Keratinocyte (primary cell): ENCODE measurements at regions not wholly inside any gene's neighbourhood (a gene's known extent, or its start where the extent isn't known, plus 50 kb on each side); places are given as distances from the start of the nearest gene placed in this dataset.

Source experiments
- DNase-seq: peaks from one replicate; pipeline ENCODE4 v3.0.0-alpha.2; 2011; ENCODE audit warnings: low read depth, missing footprints, low spot score
- FAIRE-seq: peaks from 2 replicates; lab custom pipeline; 2011; peaks lifted over from hg19 to GRCh38; lab: Jason Lieb, UNC
- H2AFZ ChIP-seq: 2 replicates; pipeline ENCODE4 v1.6.0; 2012; ENCODE audit warnings: low read length, control low read depth, inconsistent platforms; ENCODE audit not compliant: control insufficient read depth
- H3K27ac ChIP-seq: 2 replicates; pipeline ENCODE4 v1.5.1; 2011; ENCODE audit warnings: low read length; ENCODE audit not compliant: control insufficient read depth, insufficient read depth
- H3K27me3 ChIP-seq: 3 replicates; pipeline ENCODE4 v1.6.0; 2011; ENCODE audit warnings: low read length; ENCODE audit not compliant: control insufficient read depth, insufficient read depth; ENCODE audit errors: extremely low read depth
- H3K36me3 ChIP-seq, 2 experiments: 2 replicates in 1 of 2; 3 replicates in 1 of 2; pipeline ENCODE4 v1.5.1; 2011; ENCODE audit warnings: low read length in 2 of 2, mild to moderate bottlenecking in 1 of 2; ENCODE audit not compliant: control insufficient read depth in 2 of 2, insufficient read depth in 2 of 2; ENCODE audit errors: extremely low read depth in 1 of 2
- H3K4me1 ChIP-seq: 3 replicates; pipeline ENCODE4 v1.5.1; 2011; ENCODE audit warnings: low read length; ENCODE audit not compliant: control insufficient read depth, insufficient read depth; ENCODE audit errors: extremely low read depth
- H3K4me2 ChIP-seq: 3 replicates; pipeline ENCODE4 v1.6.0; 2011; ENCODE audit warnings: low read depth, low read length; ENCODE audit not compliant: control insufficient read depth, insufficient read depth; ENCODE audit errors: extremely low read depth
- H3K4me3 ChIP-seq, 3 experiments: fragments of 200-600 bp in 1 of 3; sonication (generic) in 1 of 3; 2 replicates in 2 of 3; 3 replicates in 1 of 3; pipeline ENCODE4 v1.5.1; 2011 to 2016; ENCODE audit warnings: low read length in 3 of 3, mild to moderate bottlenecking in 3 of 3, control low read depth in 2 of 3, inconsistent platforms in 1 of 3, low read depth in 1 of 3, mixed read lengths in 1 of 3, mixed run types in 1 of 3, moderate library complexity in 1 of 3; ENCODE audit not compliant: control insufficient read depth in 2 of 3, insufficient read depth in 2 of 3; ENCODE audit errors: extremely low read depth in 1 of 3
- H3K79me2 ChIP-seq: 2 replicates; pipeline ENCODE4 v1.6.0; 2012; ENCODE audit warnings: low read length; ENCODE audit not compliant: control insufficient read depth, insufficient read depth
- H3K9ac ChIP-seq: 3 replicates; pipeline ENCODE4 v1.6.0; 2011; ENCODE audit warnings: low read length; ENCODE audit not compliant: control insufficient read depth, insufficient read depth; ENCODE audit errors: extremely low read depth
- H3K9me1 ChIP-seq: 3 replicates; pipeline ENCODE4 v1.6.0; 2011; ENCODE audit warnings: low read length; ENCODE audit not compliant: control insufficient read depth, insufficient read depth; ENCODE audit errors: extremely low read depth
- H3K9me3 ChIP-seq: 2 replicates; pipeline ENCODE4 v1.5.1; 2012; ENCODE audit warnings: low read depth, low read length; ENCODE audit not compliant: control insufficient read depth
- H4K20me1 ChIP-seq: 3 replicates; pipeline ENCODE4 v1.6.0; 2011; ENCODE audit warnings: low read length; ENCODE audit not compliant: control insufficient read depth, insufficient read depth; ENCODE audit errors: extremely low read depth
- EZH2 ChIP-seq: IDR thresholded peaks from one replicate; pipeline ENCODE4 v1.6.1; 2012; ENCODE audit warnings: inconsistent platforms, mild to moderate bottlenecking, low read length, moderate library complexity
- dilution Hi-C: fragments of 300-500 bp; cut with MboI; formaldehyde crosslinking; loops from one replicate; pipeline ENCODE4 v1.7.0; 2020; ENCODE audit warnings: low sequenced_read_pairs; ENCODE audit not compliant: extremely low pct_ligation_motif_present
- TF ChIP-seq, protein P1 (sequence below), 3 experiments: IDR thresholded peaks in 1 of 3; conservative IDR thresholded peaks in 1 of 3; optimal IDR thresholded peaks in 1 of 3; 2 replicates in 2 of 3; 3 replicates in 1 of 3; pipeline versions ENCODE3 to v1.5.1; 2011; ENCODE audit warnings: low read length in 3 of 3, mild to moderate bottlenecking in 3 of 3, moderate library complexity in 2 of 3, control low read depth in 1 of 3, inconsistent platforms in 1 of 3; ENCODE audit not compliant: insufficient read depth in 2 of 3; ENCODE audit errors: extremely low read depth in 1 of 3

DNA sequence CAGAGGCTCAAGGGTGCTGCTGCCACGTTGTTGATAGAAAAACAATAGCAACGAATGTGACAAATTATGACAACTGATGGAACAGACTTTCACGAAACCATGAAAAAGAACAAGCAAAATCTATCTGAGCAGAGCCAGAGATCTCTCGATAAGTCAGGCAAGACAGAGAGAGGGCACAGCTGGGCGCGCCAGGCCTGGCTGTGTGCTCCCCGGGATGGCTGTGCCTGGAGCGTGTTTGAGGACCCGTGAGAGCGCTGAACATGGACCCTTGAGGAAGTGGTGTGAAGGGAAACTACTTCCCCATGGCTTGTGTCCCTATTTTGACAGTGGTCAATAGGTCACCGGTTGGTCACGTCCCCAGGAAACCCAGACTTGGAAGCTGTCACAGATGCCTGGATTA, 83.1 kb upstream of the FGF3 start:
- H3K4me1 ChIP-seq, result no peaks in the 10 kb centered on the region
- no peak overlapping the region for H3K4me3 ChIP-seq
- no peak overlapping the region for H3K4me2 ChIP-seq
- no peak overlapping the region for H2AFZ ChIP-seq
- H3K9me1 ChIP-seq, result no peaks in the 10 kb centered on the region
- H4K20me1 ChIP-seq, result no peaks in the 10 kb centered on the region
- dilution Hi-C loops, result no loop called here
- DNase-seq (no peak), FAIRE-seq (no peak)
- H3K36me3 ChIP-seq, result no peaks in the 10 kb centered on the region
- H3K27me3 ChIP-seq, result peaks cover 3% of the 10 kb centered on the region
- H3K9me3 ChIP-seq, result no peaks in the 10 kb centered on the region
- H3K9ac ChIP-seq, result no peak overlapping the region
- no peaks in the 10 kb centered on the region for H3K79me2 ChIP-seq
- no peak overlapping the region for H3K27ac ChIP-seq
- no peak for TF ChIP-seq EZH2
- TF ChIP-seq, protein P1, sequence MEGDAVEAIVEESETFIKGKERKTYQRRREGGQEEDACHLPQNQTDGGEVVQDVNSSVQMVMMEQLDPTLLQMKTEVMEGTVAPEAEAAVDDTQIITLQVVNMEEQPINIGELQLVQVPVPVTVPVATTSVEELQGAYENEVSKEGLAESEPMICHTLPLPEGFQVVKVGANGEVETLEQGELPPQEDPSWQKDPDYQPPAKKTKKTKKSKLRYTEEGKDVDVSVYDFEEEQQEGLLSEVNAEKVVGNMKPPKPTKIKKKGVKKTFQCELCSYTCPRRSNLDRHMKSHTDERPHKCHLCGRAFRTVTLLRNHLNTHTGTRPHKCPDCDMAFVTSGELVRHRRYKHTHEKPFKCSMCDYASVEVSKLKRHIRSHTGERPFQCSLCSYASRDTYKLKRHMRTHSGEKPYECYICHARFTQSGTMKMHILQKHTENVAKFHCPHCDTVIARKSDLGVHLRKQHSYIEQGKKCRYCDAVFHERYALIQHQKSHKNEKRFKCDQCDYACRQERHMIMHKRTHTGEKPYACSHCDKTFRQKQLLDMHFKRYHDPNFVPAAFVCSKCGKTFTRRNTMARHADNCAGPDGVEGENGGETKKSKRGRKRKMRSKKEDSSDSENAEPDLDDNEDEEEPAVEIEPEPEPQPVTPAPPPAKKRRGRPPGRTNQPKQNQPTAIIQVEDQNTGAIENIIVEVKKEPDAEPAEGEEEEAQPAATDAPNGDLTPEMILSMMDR (optimal IDR thresholded peaks at IDR 0.05 in 1 of 3, IDR thresholded peaks at IDR 0.05 in 1 of 3, conservative IDR thresholded peaks at IDR 0.05 in 1 of 3; ENCODE audit: extremely low read depth in 1 of 3, insufficient read depth in 2 of 3, low read length in 3 of 3), result no peak

GRCh38 chr11:69903211-69903610, 84.0 kb upstream of the FGF3 start:
- no peak for FAIRE-seq
- Histone ChIP-seq H4K20me1 (no peaks in the 10 kb centered on the region), H3K36me3 (no peaks in the 10 kb centered on the region), H3K9me1 (no peaks in the 10 kb centered on the region), H3K79me2 (no peaks in the 10 kb centered on the region), H3K4me1 (no peaks in the 10 kb centered on the region), H3K4me3 (no peak overlapping the region), H3K4me2 (no peak overlapping the region), H3K27me3 (no peaks in the 10 kb centered on the region), H2AFZ (no peak overlapping the region), H3K9ac (no peak overlapping the region), H3K27ac (no peak overlapping the region), H3K9me3 (no peaks in the 10 kb centered on the region)
- no peak for DNase-seq
- no peak for TF ChIP-seq EZH2
- TF ChIP-seq, protein P1 (optimal IDR thresholded peaks at IDR 0.05 in 1 of 3, IDR thresholded peaks at IDR 0.05 in 1 of 3, conservative IDR thresholded peaks at IDR 0.05 in 1 of 3; ENCODE audit: extremely low read depth in 1 of 3, insufficient read depth in 2 of 3, low read length in 3 of 3), result no peak
- dilution Hi-C loops, result no loop called here
